ENCODE measurements at regions not wholly inside any gene's neighbourhood (a gene's known extent, or its start where the extent isn't known, plus 50 kb on each side); places are given as distances from the start of the nearest gene placed in this dataset.

DNA sequence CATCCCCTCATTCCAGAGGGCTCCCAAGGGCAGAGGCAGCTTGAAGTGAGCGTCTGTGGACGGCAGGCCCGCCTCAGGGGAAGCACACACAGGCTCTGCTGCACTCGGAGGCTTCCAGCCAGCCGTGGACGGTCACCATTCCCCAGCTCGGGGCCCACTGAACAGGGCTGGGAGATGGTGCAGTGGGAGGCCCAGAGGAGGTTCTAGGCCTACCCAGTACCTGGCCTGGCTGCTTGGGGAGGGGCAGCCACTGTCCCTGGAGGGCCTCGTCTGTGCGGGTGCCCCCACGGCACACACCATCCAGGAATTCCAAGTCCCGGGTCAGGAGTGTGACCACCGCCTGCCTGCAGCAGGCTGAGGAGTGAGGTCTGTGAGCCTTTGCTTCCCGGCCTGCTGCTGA lies 80.4 kb downstream of the SIK1 start:
- TF ChIP-seq, protein P1, sequence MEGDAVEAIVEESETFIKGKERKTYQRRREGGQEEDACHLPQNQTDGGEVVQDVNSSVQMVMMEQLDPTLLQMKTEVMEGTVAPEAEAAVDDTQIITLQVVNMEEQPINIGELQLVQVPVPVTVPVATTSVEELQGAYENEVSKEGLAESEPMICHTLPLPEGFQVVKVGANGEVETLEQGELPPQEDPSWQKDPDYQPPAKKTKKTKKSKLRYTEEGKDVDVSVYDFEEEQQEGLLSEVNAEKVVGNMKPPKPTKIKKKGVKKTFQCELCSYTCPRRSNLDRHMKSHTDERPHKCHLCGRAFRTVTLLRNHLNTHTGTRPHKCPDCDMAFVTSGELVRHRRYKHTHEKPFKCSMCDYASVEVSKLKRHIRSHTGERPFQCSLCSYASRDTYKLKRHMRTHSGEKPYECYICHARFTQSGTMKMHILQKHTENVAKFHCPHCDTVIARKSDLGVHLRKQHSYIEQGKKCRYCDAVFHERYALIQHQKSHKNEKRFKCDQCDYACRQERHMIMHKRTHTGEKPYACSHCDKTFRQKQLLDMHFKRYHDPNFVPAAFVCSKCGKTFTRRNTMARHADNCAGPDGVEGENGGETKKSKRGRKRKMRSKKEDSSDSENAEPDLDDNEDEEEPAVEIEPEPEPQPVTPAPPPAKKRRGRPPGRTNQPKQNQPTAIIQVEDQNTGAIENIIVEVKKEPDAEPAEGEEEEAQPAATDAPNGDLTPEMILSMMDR (IDR thresholded peaks at IDR 0.05), result no peak
- no peak for TF ChIP-seq EP300 (IDR thresholded peaks at IDR 0.05)
- TF ChIP-seq POLR2AphosphoS5 (IDR thresholded peaks at IDR 0.05), result no peak
- TF ChIP-seq POLR2A (IDR thresholded peaks at IDR 0.05), result no peak
